K562 (cell line): ENCODE measurements at regions not wholly inside any gene's neighbourhood (a gene's known extent, or its start where the extent isn't known, plus 50 kb on each side); places are given as distances from the start of the nearest gene placed in this dataset.
"Not testable (repeated sequence)": the region's sequence is repeated elsewhere in the genome, so short reads cannot be mapped to it uniquely, and the experiment has no call there.

Experiments used
- ATAC-seq: fragments of 200-7000 bp; cut with Tn5 transposase; 3 replicates; pipeline ENCODE4 v1.9.1; 2020; ENCODE audit warnings: moderate library complexity
- BruUV-seq: library from RNA; stranded (reverse); fragments of 400-500 nt; replicated peaks from 2 replicates; lab custom pipeline; 2021; lab: Mats Ljungman, UMichigan
- CTCF ChIA-PET: fragments of 300-600 bp; formaldehyde crosslinking; extraction: SDS; loops from one replicate; lab custom pipeline; 2021; ENCODE audit warnings: low intra/inter-chr PET ratio; lab: Yijun Ruan, JAX
- POLR2A ChIA-PET: fragments of 300-600, 350-650 bp; sonication (Branson Sonifier 250); formaldehyde crosslinking; extraction: SDS; loops from one replicate; lab custom pipeline; 2021; ENCODE audit warnings: antibody characterized with exemption, inconsistent platforms; lab: Yijun Ruan, JAX
- DNase-seq, 4 experiments: peaks; one replicate each; pipeline versions ENCODE4 v3.0.0 to v3.0.0-alpha.2; 2011 to 2018; ENCODE audit warnings: low spot score in 3 of 4, mixed read lengths in 3 of 4; ENCODE audit errors: extremely low read depth in 1 of 4
- FAIRE-seq: peaks from 2 replicates; lab custom pipeline; 2011; peaks lifted over from hg19 to GRCh38; lab: Jason Lieb, UNC
- H2AFZ ChIP-seq: 2 replicates; pipeline ENCODE4 v1.6.0; 2011; ENCODE audit warnings: low read depth, low read length, control low read depth, inconsistent platforms
- H3K27ac ChIP-seq: fragments of 200-600 bp; 3 replicates; pipeline ENCODE4 v1.8.0; 2011; ENCODE audit warnings: low read depth, mild to moderate bottlenecking, control low read depth, inconsistent platforms, low read length, moderate library complexity, mixed read lengths; ENCODE audit errors: extremely low read depth
- H3K27me3 ChIP-seq, 2 experiments: fragments of 300-600 bp in 1 of 2; 2 replicates in 1 of 2; 3 replicates in 1 of 2; pipeline versions ENCODE4 v1.6.0 to v1.8.0; 2011; ENCODE audit warnings: inconsistent platforms in 2 of 2, low read length in 2 of 2, mild to moderate bottlenecking in 1 of 2, mixed read lengths in 1 of 2, moderate library complexity in 1 of 2; ENCODE audit not compliant: control insufficient read depth in 2 of 2, insufficient read depth in 2 of 2
- H3K36me3 ChIP-seq: fragments of 300-600 bp; 3 replicates; pipeline ENCODE4 v1.8.0; 2011; ENCODE audit warnings: mild to moderate bottlenecking, low read length, inconsistent platforms; ENCODE audit not compliant: control insufficient read depth, insufficient read depth
- H3K4me1 ChIP-seq, 2 experiments: fragments of 200-600 bp in 1 of 2; replicated peaks in 1 of 2; 2 replicates in 1 of 2; 3 replicates in 1 of 2; pipeline versions ENCODE4 v1.5.1 to v1.8.0; 2011; ENCODE audit warnings: inconsistent platforms in 2 of 2, low read length in 2 of 2, mild to moderate bottlenecking in 1 of 2, mixed read lengths in 1 of 2, moderate library complexity in 1 of 2; ENCODE audit not compliant: control insufficient read depth in 2 of 2, insufficient read depth in 2 of 2
- H3K4me2 ChIP-seq: 2 replicates; pipeline ENCODE4 v1.6.1; 2011; ENCODE audit warnings: low read length, control low read depth, inconsistent platforms, mixed read lengths; ENCODE audit not compliant: insufficient read depth
- H3K4me3 ChIP-seq: fragments of 200-600 bp; sonication (generic), shearing (Covaris generic); 2 replicates; pipeline ENCODE4 v1.5.1; 2016; ENCODE audit warnings: control low read depth, inconsistent platforms
- H3K79me2 ChIP-seq: fragments of 200-600 bp; 3 replicates; pipeline ENCODE4 v1.8.0; 2011; ENCODE audit warnings: low read length, inconsistent platforms; ENCODE audit not compliant: control insufficient read depth, insufficient read depth
- H3K9ac ChIP-seq, 2 experiments: 2 replicates each; pipeline versions ENCODE4 v1.6.0 to v1.6.1; 2011; ENCODE audit warnings: low read depth in 2 of 2, low read length in 2 of 2, control low read depth in 1 of 2, inconsistent platforms in 1 of 2, mild to moderate bottlenecking in 1 of 2, mixed read lengths in 1 of 2; ENCODE audit not compliant: insufficient read depth in 1 of 2
- H3K9me1 ChIP-seq: one replicate; pipeline ENCODE4 v1.6.0; 2011; ENCODE audit warnings: inconsistent platforms, mild to moderate bottlenecking, low read length, moderate library complexity; ENCODE audit not compliant: control insufficient read depth, insufficient read depth
- H3K9me3 ChIP-seq: replicated peaks from 2 replicates; pipeline ENCODE4 v1.5.1; 2011; ENCODE audit warnings: low read depth, low read length, inconsistent platforms; ENCODE audit not compliant: control insufficient read depth, insufficient read depth
- H4K20me1 ChIP-seq: replicated peaks from 2 replicates; pipeline ENCODE4 v1.6.1; 2011; ENCODE audit warnings: low read length, inconsistent platforms, mixed read lengths; ENCODE audit not compliant: control insufficient read depth, insufficient read depth
- BRCA1 ChIP-seq, 2 experiments: fragments of 450-650 bp in 1 of 2; sonication (generic) in 1 of 2; formaldehyde crosslinking in 1 of 2; IDR thresholded peaks; 2 replicates each; pipeline versions ENCODE4 v1.5.0 to v1.6.1; 2017 to 2020; ENCODE audit warnings: mild to moderate bottlenecking in 1 of 2, missing genetic modification reagents in 1 of 2
- HDAC8 ChIP-seq: fragments of 450-650 bp; IDR thresholded peaks from 2 replicates; pipeline ENCODE4 v1.6.1; 2016; ENCODE audit warnings: mild to moderate bottlenecking, missing genetic modification characterization, moderate library complexity, missing compliant biosample characterization
- HLTF ChIP-seq: fragments of 450-650 bp; IDR thresholded peaks from 2 replicates; pipeline ENCODE4 v1.6.1; 2016
- ZNF696 ChIP-seq: fragments of 250-450 bp; sonication (Bioruptor Pico); conservative IDR thresholded peaks from 2 replicates; pipeline ENCODE4 v1.4.0; 2020; ENCODE audit warnings: mild to moderate bottlenecking, moderate library complexity
- WGBS: fragments of 100-300 bp; shearing (Covaris generic); methylation state at CpG from one replicate; pipeline ENCODE4 v1.1.6; 2016; ENCODE audit warnings: low coverage, mixed read lengths; ENCODE audit not compliant: insufficient coverage; ENCODE audit errors: missing lambda C conversion rate; 5-methylcytosine and 5-hydroxymethylcytosine counted together
- in situ Hi-C: fragments of 300-500 bp; cut with MboI; formaldehyde crosslinking; loops from 4 replicates; pipeline ENCODE4 v1.15.0; 2018; ENCODE audit warnings: inconsistent platforms, mixed read lengths
- intact Hi-C: fragments of 100-400 bp; cut with micrococcal nuclease; formaldehyde crosslinking; loops from 2 replicates; pipeline ENCODE4 v1.14.2; 2022
- TF ChIP-seq, protein P1 (sequence below): IDR thresholded peaks from 3 replicates; pipeline ENCODE4 v1.6.1; 2011; ENCODE audit warnings: borderline replicate concordance, mild to moderate bottlenecking; ENCODE audit not compliant: insufficient read length, insufficient read depth
- TF ChIP-seq, protein P2 (sequence below): sonication (generic); formaldehyde crosslinking; IDR thresholded peaks from 2 replicates; pipeline ENCODE4 v1.8.1; 2023; ENCODE audit warnings: mild to moderate bottlenecking, missing genetic modification reagents

DNA sequence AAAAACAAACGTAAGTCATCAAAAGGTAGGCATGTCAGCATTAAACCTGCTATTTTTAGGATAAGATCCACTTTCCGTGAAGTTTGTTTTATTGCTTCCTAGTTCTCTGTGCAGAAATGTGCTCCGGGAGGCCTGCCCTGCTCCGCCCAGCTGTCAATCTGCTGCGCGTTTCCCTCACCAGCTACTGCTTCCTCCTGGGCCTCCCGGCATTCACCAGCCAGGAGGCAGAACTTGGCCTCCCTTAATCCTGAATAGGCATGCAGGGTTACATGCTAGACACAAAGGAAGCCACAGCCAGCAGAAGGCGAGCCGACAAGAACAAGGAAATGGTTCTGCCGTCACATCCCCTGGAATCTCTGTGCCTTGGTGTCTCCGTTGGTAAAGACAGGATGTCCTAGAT, 386.2 kb downstream of the IRS2 start (continued):
- TF ChIP-seq, protein P1, sequence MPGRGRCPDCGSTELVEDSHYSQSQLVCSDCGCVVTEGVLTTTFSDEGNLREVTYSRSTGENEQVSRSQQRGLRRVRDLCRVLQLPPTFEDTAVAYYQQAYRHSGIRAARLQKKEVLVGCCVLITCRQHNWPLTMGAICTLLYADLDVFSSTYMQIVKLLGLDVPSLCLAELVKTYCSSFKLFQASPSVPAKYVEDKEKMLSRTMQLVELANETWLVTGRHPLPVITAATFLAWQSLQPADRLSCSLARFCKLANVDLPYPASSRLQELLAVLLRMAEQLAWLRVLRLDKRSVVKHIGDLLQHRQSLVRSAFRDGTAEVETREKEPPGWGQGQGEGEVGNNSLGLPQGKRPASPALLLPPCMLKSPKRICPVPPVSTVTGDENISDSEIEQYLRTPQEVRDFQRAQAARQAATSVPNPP: no peak
- TF ChIP-seq, protein P2, sequence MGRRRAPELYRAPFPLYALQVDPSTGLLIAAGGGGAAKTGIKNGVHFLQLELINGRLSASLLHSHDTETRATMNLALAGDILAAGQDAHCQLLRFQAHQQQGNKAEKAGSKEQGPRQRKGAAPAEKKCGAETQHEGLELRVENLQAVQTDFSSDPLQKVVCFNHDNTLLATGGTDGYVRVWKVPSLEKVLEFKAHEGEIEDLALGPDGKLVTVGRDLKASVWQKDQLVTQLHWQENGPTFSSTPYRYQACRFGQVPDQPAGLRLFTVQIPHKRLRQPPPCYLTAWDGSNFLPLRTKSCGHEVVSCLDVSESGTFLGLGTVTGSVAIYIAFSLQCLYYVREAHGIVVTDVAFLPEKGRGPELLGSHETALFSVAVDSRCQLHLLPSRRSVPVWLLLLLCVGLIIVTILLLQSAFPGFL (CRISPR knock-in tag): no peak
- TF ChIP-seq HLTF (no peak), HDAC8 (tag) (no peak), BRCA1 (IDR thresholded peaks at IDR 0.05) (no peak), BRCA1 (CRISPR knock-in tag; IDR thresholded peaks at IDR 0.05) (no peak), ZNF696 (CRISPR knock-in tag) (no peak)

DNA sequence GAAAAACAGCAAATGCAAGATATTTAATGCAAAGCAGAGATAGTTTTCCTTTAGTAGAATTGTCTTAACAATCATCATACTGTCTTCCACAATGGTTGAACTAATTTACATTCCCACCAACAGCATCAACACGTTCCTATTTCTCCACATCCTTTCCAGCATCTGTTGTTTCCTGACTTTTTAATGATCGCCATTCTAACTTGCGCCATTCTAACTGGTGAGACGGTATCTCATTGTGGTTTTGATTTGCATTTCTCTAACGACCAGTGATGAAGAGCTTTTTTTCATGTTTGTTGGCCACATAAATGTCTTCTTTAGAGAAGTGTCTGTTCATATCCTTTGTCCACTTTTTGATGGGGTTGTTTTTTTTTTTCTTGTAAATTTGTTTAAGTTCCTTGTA, 388.3 kb downstream of the IRS2 start:
- H3K27me3 ChIP-seq, H3K36me3 ChIP-seq, H3K9me3 ChIP-seq, FAIRE-seq, DNase-seq, H3K9me1 ChIP-seq, H3K4me2 ChIP-seq, H4K20me1 ChIP-seq, H3K27ac ChIP-seq, H3K4me3 ChIP-seq, POLR2A ChIA-PET, CTCF ChIA-PET, ATAC-seq, in situ Hi-C loops, H3K9ac ChIP-seq, intact Hi-C loops, H3K4me1 ChIP-seq, H3K79me2 ChIP-seq, BruUV-seq, H2AFZ ChIP-seq: not testable (repeated sequence)
- 2% methylated on average over 5 of the region's 5 CpGs for WGBS
